ENCODE measurements at regions not wholly inside any gene's neighbourhood (a gene's known extent, or its start where the extent isn't known, plus 50 kb on each side); places are given as distances from the start of the nearest gene placed in this dataset.

DNA sequence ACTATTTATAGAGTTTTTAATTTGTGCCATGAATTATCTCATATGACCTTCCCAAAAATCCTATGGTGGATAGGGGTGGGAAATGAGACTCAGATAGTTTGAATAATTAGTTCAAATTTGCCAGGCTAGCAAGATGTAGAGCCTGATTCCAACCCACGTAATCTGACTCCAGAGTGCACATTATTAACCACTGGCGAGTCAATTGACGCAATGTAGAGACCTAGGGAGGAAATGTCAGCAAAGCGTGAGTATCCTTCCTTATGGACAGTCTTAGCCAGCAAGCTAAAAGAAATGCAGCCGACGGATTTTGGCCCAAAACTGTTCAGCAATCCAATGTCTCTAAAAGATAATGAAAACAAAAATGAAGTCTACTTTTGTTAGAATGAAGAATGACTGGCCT is 193.3 kb upstream of the KRR1 start:
- TF ChIP-seq, protein P1, sequence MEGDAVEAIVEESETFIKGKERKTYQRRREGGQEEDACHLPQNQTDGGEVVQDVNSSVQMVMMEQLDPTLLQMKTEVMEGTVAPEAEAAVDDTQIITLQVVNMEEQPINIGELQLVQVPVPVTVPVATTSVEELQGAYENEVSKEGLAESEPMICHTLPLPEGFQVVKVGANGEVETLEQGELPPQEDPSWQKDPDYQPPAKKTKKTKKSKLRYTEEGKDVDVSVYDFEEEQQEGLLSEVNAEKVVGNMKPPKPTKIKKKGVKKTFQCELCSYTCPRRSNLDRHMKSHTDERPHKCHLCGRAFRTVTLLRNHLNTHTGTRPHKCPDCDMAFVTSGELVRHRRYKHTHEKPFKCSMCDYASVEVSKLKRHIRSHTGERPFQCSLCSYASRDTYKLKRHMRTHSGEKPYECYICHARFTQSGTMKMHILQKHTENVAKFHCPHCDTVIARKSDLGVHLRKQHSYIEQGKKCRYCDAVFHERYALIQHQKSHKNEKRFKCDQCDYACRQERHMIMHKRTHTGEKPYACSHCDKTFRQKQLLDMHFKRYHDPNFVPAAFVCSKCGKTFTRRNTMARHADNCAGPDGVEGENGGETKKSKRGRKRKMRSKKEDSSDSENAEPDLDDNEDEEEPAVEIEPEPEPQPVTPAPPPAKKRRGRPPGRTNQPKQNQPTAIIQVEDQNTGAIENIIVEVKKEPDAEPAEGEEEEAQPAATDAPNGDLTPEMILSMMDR (conservative IDR thresholded peaks at IDR 0.05; ENCODE audit: low read depth, low read length): no peak
- TF ChIP-seq SMC3 (IDR thresholded peaks at IDR 0.05; ENCODE audit: low read depth, low read length) (no peak), RCOR1 (IDR thresholded peaks at IDR 0.05; ENCODE audit: insufficient replicate concordance, low read length) (no peak), USF2 (IDR thresholded peaks at IDR 0.05; ENCODE audit: low read depth, low read length) (no peak), MXI1 (IDR thresholded peaks at IDR 0.05; ENCODE audit: borderline replicate concordance, low read depth, low read length) (no peak)
